DMS153 (cell line): ENCODE measurements at regions not wholly inside any gene's neighbourhood (a gene's known extent, or its start where the extent isn't known, plus 50 kb on each side); places are given as distances from the start of the nearest gene placed in this dataset.
"Not testable (repeated sequence)": the region's sequence is repeated elsewhere in the genome, so short reads cannot be mapped to it uniquely, and the experiment has no call there.

ENCODE experiments used
- DNase-seq: peaks from one replicate; lab custom pipeline; 2025; lab: John Stamatoyannopoulos, UW

- DNase-seq: no peak
Measured at GRCh38 chr9:87334366-87334765, 163.3 kb upstream of the DAPK1 start.

GRCh38 chr9:87336407-87336806 lies 161.3 kb upstream of the DAPK1 start:
- DNase-seq: no peak

GRCh38 chr9:87336914-87337333 lies 160.7 kb upstream of the DAPK1 start:
- peak; percentile 77 for DNase-seq

GRCh38 chr9:87337335-87338087 lies 160.2 kb upstream of the DAPK1 start:
- peak; percentile 41 for DNase-seq

GRCh38 chr9:87338088-87338989 lies 159.3 kb upstream of the DAPK1 start:
- DNase-seq: no peak

GRCh38 chr9:87340391-87340790 lies 157.3 kb upstream of the DAPK1 start:
- DNase-seq: no peak

GRCh38 chr9:87342743-87343142 lies 154.9 kb upstream of the DAPK1 start:
- DNase-seq: no peak

GRCh38 chr9:87343816-87344430 lies 153.7 kb upstream of the DAPK1 start:
- peak; percentile 6 for DNase-seq

- no peak for DNase-seq
Measured at GRCh38 chr9:87346061-87346665, 151.5 kb upstream of the DAPK1 start.

- DNase-seq: no peak
Measured at GRCh38 chr9:87350915-87351314, 146.8 kb upstream of the DAPK1 start.

GRCh38 chr9:87353301-87353700 lies 144.4 kb upstream of the DAPK1 start:
- no peak for DNase-seq

- DNase-seq: no peak
Measured at GRCh38 chr9:87354147-87354546, 143.5 kb upstream of the DAPK1 start.

GRCh38 chr9:87357600-87357999 lies 140.1 kb upstream of the DAPK1 start:
- no peak for DNase-seq

GRCh38 chr9:87359264-87359663 lies 138.4 kb upstream of the DAPK1 start:
- DNase-seq: no peak

GRCh38 chr9:87359958-87360601 lies 137.6 kb upstream of the DAPK1 start:
- DNase-seq: no peak

GRCh38 chr9:87370049-87370685 lies 127.5 kb upstream of the DAPK1 start:
- DNase-seq: no peak

- no peak for DNase-seq
Measured at GRCh38 chr9:87371795-87372355, 125.8 kb upstream of the DAPK1 start.

- no peak for DNase-seq
Measured at GRCh38 chr9:87372356-87372851, 125.3 kb upstream of the DAPK1 start.

- not testable (repeated sequence) for DNase-seq
Measured at GRCh38 chr9:87374023-87374919, 123.4 kb upstream of the DAPK1 start.
